ENCODE measurements at regions not wholly inside any gene's neighbourhood (a gene's known extent, or its start where the extent isn't known, plus 50 kb on each side); places are given as distances from the start of the nearest gene placed in this dataset.

DNA sequence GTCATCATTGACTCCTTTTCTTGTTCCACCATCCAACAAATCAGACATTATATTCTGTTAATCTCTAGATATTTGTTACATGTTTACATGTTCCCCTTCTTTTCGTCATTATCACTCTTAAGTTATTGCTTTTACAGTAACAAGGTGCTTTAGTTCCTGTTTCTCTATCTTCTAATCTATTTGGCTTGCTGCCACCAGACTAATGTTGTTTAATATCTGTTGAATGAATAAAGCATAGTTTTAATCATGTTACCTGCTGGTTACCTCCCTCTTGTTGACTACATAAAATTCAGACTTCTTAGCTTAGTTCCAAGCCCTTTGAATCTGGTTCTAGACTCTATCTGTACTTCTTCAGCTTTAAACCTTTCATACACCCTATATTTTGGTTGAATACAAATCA is 129.8 kb upstream of the TRIM2 start:
- TF ChIP-seq POLR2A (IDR thresholded peaks at IDR 0.05) = no peak
- TF ChIP-seq, protein P1, sequence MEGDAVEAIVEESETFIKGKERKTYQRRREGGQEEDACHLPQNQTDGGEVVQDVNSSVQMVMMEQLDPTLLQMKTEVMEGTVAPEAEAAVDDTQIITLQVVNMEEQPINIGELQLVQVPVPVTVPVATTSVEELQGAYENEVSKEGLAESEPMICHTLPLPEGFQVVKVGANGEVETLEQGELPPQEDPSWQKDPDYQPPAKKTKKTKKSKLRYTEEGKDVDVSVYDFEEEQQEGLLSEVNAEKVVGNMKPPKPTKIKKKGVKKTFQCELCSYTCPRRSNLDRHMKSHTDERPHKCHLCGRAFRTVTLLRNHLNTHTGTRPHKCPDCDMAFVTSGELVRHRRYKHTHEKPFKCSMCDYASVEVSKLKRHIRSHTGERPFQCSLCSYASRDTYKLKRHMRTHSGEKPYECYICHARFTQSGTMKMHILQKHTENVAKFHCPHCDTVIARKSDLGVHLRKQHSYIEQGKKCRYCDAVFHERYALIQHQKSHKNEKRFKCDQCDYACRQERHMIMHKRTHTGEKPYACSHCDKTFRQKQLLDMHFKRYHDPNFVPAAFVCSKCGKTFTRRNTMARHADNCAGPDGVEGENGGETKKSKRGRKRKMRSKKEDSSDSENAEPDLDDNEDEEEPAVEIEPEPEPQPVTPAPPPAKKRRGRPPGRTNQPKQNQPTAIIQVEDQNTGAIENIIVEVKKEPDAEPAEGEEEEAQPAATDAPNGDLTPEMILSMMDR (IDR thresholded peaks at IDR 0.05) = no peak

Data from thyroid gland (tissue), 4 donors.